Tibial artery (tissue), 4 donors: ENCODE measurements at regions not wholly inside any gene's neighbourhood (a gene's known extent, or its start where the extent isn't known, plus 50 kb on each side); places are given as distances from the start of the nearest gene placed in this dataset.
"Not testable (repeated sequence)": the region's sequence is repeated elsewhere in the genome, so short reads cannot be mapped to it uniquely, and the experiment has no call there.

Experiments used
- DNase-seq, 2 donors: peaks; one replicate each; pipeline ENCODE4 v3.0.0-alpha.2; 2019
- H3K27ac ChIP-seq, 2 donors: fragments of 200-600 bp; sonication (generic) in 1 of 2; 1 replicate in 1 of 2; 2 replicates in 1 of 2; pipeline ENCODE4 v1.5.1; 2018 to 2019; ENCODE audit warnings: mild to moderate bottlenecking in 1 of 2
- H3K27me3 ChIP-seq, 2 donors: fragments of 200-600 bp; sonication (generic) in 1 of 2; one replicate each; pipeline versions ENCODE4 v1.5.1 to v1.6.0; 2016 to 2019
- H3K36me3 ChIP-seq, 3 donors: fragments of 200-600 bp; sonication (generic) in 2 of 3; one replicate each; pipeline ENCODE4 v1.5.1; 2016 to 2019; ENCODE audit warnings: mild to moderate bottlenecking in 2 of 3
- H3K4me1 ChIP-seq, 4 donors: fragments of 200-600 bp; sonication (generic) in 2 of 4; 1 replicate in 3 of 4; 2 replicates in 1 of 4; pipeline ENCODE4 v1.5.1; 2016 to 2019
- H3K4me3 ChIP-seq, 2 donors: fragments of 200-600 bp; sonication (generic) in 1 of 2; 1 replicate in 1 of 2; 2 replicates in 1 of 2; pipeline ENCODE4 v1.5.1; 2018 to 2019; ENCODE audit warnings: mild to moderate bottlenecking in 2 of 2
- H3K9me3 ChIP-seq, 3 donors: fragments of 200-600 bp; sonication (generic) in 1 of 3; one replicate each; pipeline ENCODE4 v1.5.1; 2016 to 2019
- CTCF ChIP-seq, 2 experiments: fragments of 200-600 bp in 1 of 2; fragments of 450-650 bp in 1 of 2; IDR thresholded peaks; one replicate each; pipeline ENCODE4 v1.5.1; 2017 to 2019; ENCODE audit warnings: antibody characterized with exemption in 2 of 2, mild to moderate bottlenecking in 1 of 2, moderate library complexity in 1 of 2
- intact Hi-C: fragments of 100-400 bp; cut with DNase I; formaldehyde crosslinking; loops from one replicate; pipeline ENCODE4 v1.15.0; 2023; ENCODE audit warnings: low total_unique reads

GRCh38 chr10:27380929-27381358, 123.2 kb upstream of the RAB18 start:
- Histone ChIP-seq H3K4me1 (no peaks in the 10 kb centered on the region), H3K27me3 (peaks cover 0 to 6% of the 10 kb centered on the region in 2 donors), H3K36me3 (no peaks in the 10 kb centered on the region), H3K9me3 (no peaks in the 10 kb centered on the region), H3K27ac (no peak overlapping the region), H3K4me3 (no peak overlapping the region)
- intact Hi-C loops, result no loop called here
- TF ChIP-seq CTCF (IDR thresholded peaks at IDR 0.05), result no peak
- DNase-seq, result no peak

- H3K4me1 ChIP-seq, intact Hi-C loops, H3K9me3 ChIP-seq: not testable (repeated sequence)
Measured at GRCh38 chr10:27379041-27379440, 125.1 kb upstream of the RAB18 start.

GRCh38 chr10:27373566-27374160, 130.4 kb upstream of the RAB18 start:
- Histone ChIP-seq H3K36me3 (no peaks in the 10 kb centered on the region), H3K4me3 (no peak overlapping the region), H3K4me1 (no peaks in the 10 kb centered on the region), H3K27ac (no peak overlapping the region), H3K27me3 (peaks cover 0 to 5% of the 10 kb centered on the region in 2 donors), H3K9me3 (no peaks in the 10 kb centered on the region)
- no peak for DNase-seq
- no peak for TF ChIP-seq CTCF (IDR thresholded peaks at IDR 0.05)
- intact Hi-C loops, result no loop called here

More at GRCh38 chr10:27379041-27379440, 125.1 kb upstream of the RAB18 start:
- not testable (repeated sequence) for H3K36me3 ChIP-seq, H3K27me3 ChIP-seq, H3K27ac ChIP-seq, DNase-seq, H3K4me3 ChIP-seq

- intact Hi-C loops, result no loop called here
- Histone ChIP-seq H3K4me1 (no peaks in the 10 kb centered on the region), H3K4me3 (no peak overlapping the region), H3K9me3 (no peaks in the 10 kb centered on the region), H3K27ac (no peak overlapping the region), H3K27me3 (peaks cover 0 to 5% of the 10 kb centered on the region in 2 donors), H3K36me3 (no peaks in the 10 kb centered on the region)
- no peak for TF ChIP-seq CTCF (IDR thresholded peaks at IDR 0.05)
- DNase-seq, result no peak
Measured at GRCh38 chr10:27372095-27372494, 131.5 kb upstream of the ACBD5 start.

GRCh38 chr10:27371375-27371774, 130.8 kb upstream of the ACBD5 start:
- intact Hi-C loops, H3K27me3 ChIP-seq, DNase-seq, H3K9me3 ChIP-seq, H3K36me3 ChIP-seq, H3K27ac ChIP-seq, H3K4me3 ChIP-seq, H3K4me1 ChIP-seq: not testable (repeated sequence)

GRCh38 chr10:27369880-27370279, 129.3 kb upstream of the ACBD5 start:
- Histone ChIP-seq H3K27ac (no peak overlapping the region), H3K4me1 (no peaks in the 10 kb centered on the region), H3K4me3 (no peak overlapping the region), H3K9me3 (no peaks in the 10 kb centered on the region), H3K27me3 (peaks cover 0 to 5% of the 10 kb centered on the region in 2 donors), H3K36me3 (no peaks in the 10 kb centered on the region)
- DNase-seq, result no peak
- intact Hi-C loops, result no loop called here
- no peak for TF ChIP-seq CTCF (IDR thresholded peaks at IDR 0.05)

GRCh38 chr10:27368706-27369105, 128.1 kb upstream of the ACBD5 start:
- no peaks in the 10 kb centered on the region for H3K36me3 ChIP-seq
- no peak for TF ChIP-seq CTCF (IDR thresholded peaks at IDR 0.05)
- intact Hi-C loops, result no loop called here
- no peaks in the 10 kb centered on the region for H3K9me3 ChIP-seq
- no peaks in the 10 kb centered on the region for H3K4me1 ChIP-seq
- no peak overlapping the region for H3K27ac ChIP-seq
- H3K27me3 ChIP-seq, result peaks cover 0 to 5% of the 10 kb centered on the region in 2 donors
- H3K4me3 ChIP-seq, result no peak overlapping the region
- DNase-seq, result no peak
